NCI-H1048 (cell line): ENCODE measurements at regions not wholly inside any gene's neighbourhood (a gene's known extent, or its start where the extent isn't known, plus 50 kb on each side); places are given as distances from the start of the nearest gene placed in this dataset.
"Not testable (repeated sequence)": the region's sequence is repeated elsewhere in the genome, so short reads cannot be mapped to it uniquely, and the experiment has no call there.

ENCODE experiments used
- DNase-seq: peaks from one replicate; lab custom pipeline; 2025; lab: John Stamatoyannopoulos, UW

GRCh38 chr9:107836300-107836699 is 346.7 kb upstream of the KLF4 start:
- DNase-seq = no peak

GRCh38 chr9:107833295-107833694 is 343.7 kb upstream of the KLF4 start:
- no peak for DNase-seq

- no peak for DNase-seq
These were observed 343.3 kb upstream of the KLF4 start for GRCh38 chr9:107832871-107833270.

- no peak for DNase-seq
These were observed 340.9 kb upstream of the KLF4 start for GRCh38 chr9:107830479-107830878.

GRCh38 chr9:107827884-107828283 is 338.3 kb upstream of the KLF4 start:
- no peak for DNase-seq

GRCh38 chr9:107827304-107827703 is 337.7 kb upstream of the KLF4 start:
- DNase-seq = no peak

- DNase-seq = not testable (repeated sequence)
These were observed 337.1 kb upstream of the KLF4 start for GRCh38 chr9:107826688-107826983.

GRCh38 chr9:107824556-107824955 is 335.0 kb upstream of the KLF4 start:
- DNase-seq = no peak

- no peak for DNase-seq
These were observed 330.4 kb upstream of the KLF4 start for GRCh38 chr9:107819772-107820565.

GRCh38 chr9:107818503-107818829 is 328.9 kb upstream of the KLF4 start:
- not testable (repeated sequence) for DNase-seq

GRCh38 chr9:107817595-107818502 is 328.3 kb upstream of the KLF4 start:
- not testable (repeated sequence) for DNase-seq

- DNase-seq = no peak
These were observed 327.0 kb upstream of the KLF4 start for GRCh38 chr9:107816561-107817021.

- DNase-seq = no peak
These were observed 326.4 kb upstream of the KLF4 start for GRCh38 chr9:107815782-107816560.

- no peak for DNase-seq
These were observed 323.7 kb upstream of the KLF4 start for GRCh38 chr9:107813287-107813686.

- no peak for DNase-seq
These were observed 320.9 kb upstream of the KLF4 start for GRCh38 chr9:107810461-107810961.

- no peak for DNase-seq
These were observed 320.4 kb upstream of the KLF4 start for GRCh38 chr9:107809871-107810460.

- DNase-seq = no peak
These were observed 317.6 kb upstream of the KLF4 start for GRCh38 chr9:107807183-107807582.

- no peak for DNase-seq
These were observed 315.6 kb upstream of the KLF4 start for GRCh38 chr9:107805201-107805600.

- no peak for DNase-seq
These were observed 304.7 kb upstream of the KLF4 start for GRCh38 chr9:107794259-107794658.

GRCh38 chr9:107793541-107793940 is 304.0 kb upstream of the KLF4 start:
- DNase-seq = no peak

- no peak for DNase-seq
These were observed 303.0 kb upstream of the KLF4 start for GRCh38 chr9:107792596-107792995.

- DNase-seq = no peak
These were observed 302.4 kb upstream of the KLF4 start for GRCh38 chr9:107792006-107792405.
